ENCODE measurements at regions not wholly inside any gene's neighbourhood (a gene's known extent, or its start where the extent isn't known, plus 50 kb on each side); places are given as distances from the start of the nearest gene placed in this dataset.

DNA sequence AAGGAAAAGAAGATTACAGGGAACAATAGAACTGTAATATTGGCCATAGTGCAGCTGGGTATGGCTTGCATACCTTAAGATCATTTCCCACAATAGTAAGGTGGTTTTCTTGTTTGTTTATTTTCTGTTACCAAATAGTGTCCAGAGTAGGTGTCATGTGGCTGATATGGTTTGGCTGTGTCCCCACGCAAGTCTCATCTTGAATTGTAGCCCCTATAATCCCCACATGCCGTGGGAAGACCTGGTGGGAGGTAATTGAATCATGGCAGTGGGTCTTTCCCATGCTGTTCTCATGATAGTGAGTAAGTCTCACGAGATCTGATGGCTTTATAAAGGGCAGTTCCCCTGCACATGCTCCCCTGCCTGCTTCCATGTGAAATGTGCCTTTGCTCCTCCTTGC, 190.1 kb downstream of the ICOS start:
- BruUV-seq (replicated peaks), result no TSS peak

DNA sequence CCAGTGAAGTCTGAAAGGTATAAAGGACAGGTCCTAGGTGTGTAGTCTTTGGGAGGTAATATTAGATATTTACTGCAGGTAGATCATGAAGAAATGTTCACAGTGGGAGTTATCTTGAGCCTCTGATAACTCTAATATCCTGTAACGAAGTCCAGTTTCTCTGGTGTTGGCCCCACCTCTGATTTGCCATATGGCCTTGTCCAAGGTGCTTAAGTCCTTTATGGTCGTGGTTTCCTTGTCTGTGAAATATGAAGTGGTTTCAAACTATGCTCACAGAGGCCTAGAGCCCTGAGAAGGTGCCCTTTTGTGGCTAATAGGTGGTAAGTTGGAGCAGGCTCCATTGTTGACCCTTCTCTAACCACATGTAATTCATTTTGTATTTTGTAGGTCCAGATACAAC, 190.7 kb downstream of the ICOS start:
- peaks cover 4% of the 10 kb centered on the region for H3K36me3 Mint-ChIP-seq (ENCODE audit: insufficient read depth, unreplicated experiment)
- CTCF ChIA-PET, result no interaction called here
- intact Hi-C loops (cut with micrococcal nuclease; ENCODE audit: unreplicated experiment), result no loop called here
- H3K27ac Mint-ChIP-seq (ENCODE audit: unreplicated experiment), result no peak overlapping the region
- TF ChIP-seq, protein P1, sequence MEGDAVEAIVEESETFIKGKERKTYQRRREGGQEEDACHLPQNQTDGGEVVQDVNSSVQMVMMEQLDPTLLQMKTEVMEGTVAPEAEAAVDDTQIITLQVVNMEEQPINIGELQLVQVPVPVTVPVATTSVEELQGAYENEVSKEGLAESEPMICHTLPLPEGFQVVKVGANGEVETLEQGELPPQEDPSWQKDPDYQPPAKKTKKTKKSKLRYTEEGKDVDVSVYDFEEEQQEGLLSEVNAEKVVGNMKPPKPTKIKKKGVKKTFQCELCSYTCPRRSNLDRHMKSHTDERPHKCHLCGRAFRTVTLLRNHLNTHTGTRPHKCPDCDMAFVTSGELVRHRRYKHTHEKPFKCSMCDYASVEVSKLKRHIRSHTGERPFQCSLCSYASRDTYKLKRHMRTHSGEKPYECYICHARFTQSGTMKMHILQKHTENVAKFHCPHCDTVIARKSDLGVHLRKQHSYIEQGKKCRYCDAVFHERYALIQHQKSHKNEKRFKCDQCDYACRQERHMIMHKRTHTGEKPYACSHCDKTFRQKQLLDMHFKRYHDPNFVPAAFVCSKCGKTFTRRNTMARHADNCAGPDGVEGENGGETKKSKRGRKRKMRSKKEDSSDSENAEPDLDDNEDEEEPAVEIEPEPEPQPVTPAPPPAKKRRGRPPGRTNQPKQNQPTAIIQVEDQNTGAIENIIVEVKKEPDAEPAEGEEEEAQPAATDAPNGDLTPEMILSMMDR (IDR thresholded peaks at IDR 0.05; ENCODE audit: unreplicated experiment), result no peak
- H3K4me1 Mint-ChIP-seq (ENCODE audit: low read depth, unreplicated experiment), result no peaks in the 10 kb centered on the region
- H3K27me3 Mint-ChIP-seq (ENCODE audit: unreplicated experiment), result peaks cover 38% of the 10 kb centered on the region
- no peak for DNase-seq
- BruUV-seq (replicated peaks), result no TSS peak
- no peaks in the 10 kb centered on the region for H3K9me3 Mint-ChIP-seq (ENCODE audit: low read depth, unreplicated experiment)
- H3K4me3 Mint-ChIP-seq (ENCODE audit: low read depth, unreplicated experiment), result no peak overlapping the region

More for the DNA sequence above, 190.1 kb downstream of the ICOS start:
- intact Hi-C loops (cut with micrococcal nuclease; ENCODE audit: unreplicated experiment), result no loop called here
- H3K9me3 Mint-ChIP-seq (ENCODE audit: low read depth, unreplicated experiment), result no peaks in the 10 kb centered on the region
- no peaks in the 10 kb centered on the region for H3K4me1 Mint-ChIP-seq (ENCODE audit: low read depth, unreplicated experiment)
- TF ChIP-seq, protein P1 (IDR thresholded peaks at IDR 0.05; ENCODE audit: unreplicated experiment), result no peak
- DNase-seq, result no peak
- peaks cover 4% of the 10 kb centered on the region for H3K36me3 Mint-ChIP-seq (ENCODE audit: insufficient read depth, unreplicated experiment)
- peaks cover 38% of the 10 kb centered on the region for H3K27me3 Mint-ChIP-seq (ENCODE audit: unreplicated experiment)
- no peak overlapping the region for H3K27ac Mint-ChIP-seq (ENCODE audit: unreplicated experiment)
- no peak overlapping the region for H3K4me3 Mint-ChIP-seq (ENCODE audit: low read depth, unreplicated experiment)
- CTCF ChIA-PET, result no interaction called here

DNA sequence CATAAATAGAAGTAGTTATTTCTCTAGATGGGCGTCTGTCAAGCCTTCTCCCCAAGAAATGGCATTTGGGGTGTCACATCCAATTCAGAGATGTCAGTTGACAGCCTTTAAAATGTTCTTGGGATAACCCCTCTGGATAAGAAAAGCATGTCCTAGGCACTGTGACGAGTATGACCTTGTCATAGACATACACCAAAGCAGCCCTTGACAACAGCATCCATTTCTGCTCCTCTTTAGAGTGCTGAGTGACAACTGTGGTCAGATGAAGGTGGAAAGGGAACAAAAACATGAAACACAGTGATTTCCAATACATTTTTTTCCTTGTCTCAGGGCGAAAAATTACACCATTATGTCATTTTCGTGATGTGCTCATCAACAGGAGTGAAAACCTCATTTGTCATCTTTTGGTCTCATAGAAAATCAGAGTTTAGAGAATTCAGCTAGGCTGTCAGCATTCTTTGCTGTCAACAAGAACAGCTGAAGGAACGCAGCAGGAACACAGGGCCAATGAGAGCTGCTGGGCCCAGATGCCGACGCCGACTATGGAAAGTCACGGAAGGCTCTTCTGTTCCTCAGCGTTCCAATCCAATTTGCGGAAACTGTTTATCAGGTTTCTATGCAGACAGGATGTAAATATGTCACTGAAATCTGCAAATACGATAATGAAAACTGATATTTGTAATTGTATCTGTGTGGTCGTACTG, 193.2 kb downstream of the ICOS start:
- TF ChIP-seq, protein P1 (IDR thresholded peaks at IDR 0.05; ENCODE audit: unreplicated experiment), result no peak
- no peak overlapping the region for H3K4me3 Mint-ChIP-seq (ENCODE audit: low read depth, unreplicated experiment)
- BruUV-seq (replicated peaks), result no TSS peak
- DNase-seq, result no peak
- intact Hi-C loops (cut with micrococcal nuclease; ENCODE audit: unreplicated experiment), result no loop called here
- H3K9me3 Mint-ChIP-seq (ENCODE audit: low read depth, unreplicated experiment), result no peaks in the 10 kb centered on the region
- peaks cover 35% of the 10 kb centered on the region for H3K27me3 Mint-ChIP-seq (ENCODE audit: unreplicated experiment)
- no peak overlapping the region for H3K27ac Mint-ChIP-seq (ENCODE audit: unreplicated experiment)
- H3K36me3 Mint-ChIP-seq (ENCODE audit: insufficient read depth, unreplicated experiment), result no peaks in the 10 kb centered on the region
- CTCF ChIA-PET, result no interaction called here
- H3K4me1 Mint-ChIP-seq (ENCODE audit: low read depth, unreplicated experiment), result no peaks in the 10 kb centered on the region

DNA sequence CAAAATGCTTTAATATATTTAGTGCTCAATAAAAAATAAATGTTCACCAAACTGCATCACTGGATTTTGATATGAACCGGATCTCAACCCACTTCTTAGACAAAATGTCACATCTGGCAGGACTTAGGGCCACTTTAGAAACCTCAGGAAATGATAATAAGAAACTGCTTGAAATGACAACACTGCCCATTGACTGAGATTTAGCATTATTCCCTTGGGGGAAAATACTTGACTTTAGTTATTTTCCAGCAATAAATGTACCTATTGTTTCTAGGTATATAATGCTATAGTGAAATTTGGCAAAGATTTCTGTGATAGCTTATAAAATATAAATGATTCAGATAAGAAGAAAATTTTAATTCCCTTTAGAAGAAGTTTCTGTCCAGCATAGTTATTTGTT, 195.1 kb downstream of the ICOS start:
- no peaks in the 10 kb centered on the region for H3K4me1 Mint-ChIP-seq (ENCODE audit: low read depth, unreplicated experiment)
- TF ChIP-seq, protein P1 (IDR thresholded peaks at IDR 0.05; ENCODE audit: unreplicated experiment), result no peak
- no peak overlapping the region for H3K4me3 Mint-ChIP-seq (ENCODE audit: low read depth, unreplicated experiment)
- no peak for DNase-seq
- CTCF ChIA-PET, result interaction anchor here (0.6 kb wide), 1 partner anchor 1726 kb away, joined by 9 read pairs; no protein-coding TSS in a partner anchor
- H3K9me3 Mint-ChIP-seq (ENCODE audit: low read depth, unreplicated experiment), result no peaks in the 10 kb centered on the region
- H3K36me3 Mint-ChIP-seq (ENCODE audit: insufficient read depth, unreplicated experiment), result no peaks in the 10 kb centered on the region
- H3K27ac Mint-ChIP-seq (ENCODE audit: unreplicated experiment), result no peak overlapping the region
- intact Hi-C loops (cut with micrococcal nuclease; ENCODE audit: unreplicated experiment), result no loop called here
- H3K27me3 Mint-ChIP-seq (ENCODE audit: unreplicated experiment), result peaks cover 53% of the 10 kb centered on the region
- BruUV-seq (replicated peaks), result no TSS peak
